GM21381 (cell line): ENCODE measurements at regions not wholly inside any gene's neighbourhood (a gene's known extent, or its start where the extent isn't known, plus 50 kb on each side); places are given as distances from the start of the nearest gene placed in this dataset.
"Not testable (repeated sequence)": the region's sequence is repeated elsewhere in the genome, so short reads cannot be mapped to it uniquely, and the experiment has no call there.

Experiments
- ATAC-seq: cut with Tn5 transposase; IDR thresholded peaks from one replicate; pipeline ENCODE4 v1.9.1; 2021; ENCODE audit warnings: mild to moderate bottlenecking, moderate library complexity; ENCODE audit not compliant: unreplicated experiment

GRCh38 chr6:15164855-15165254, 81.0 kb upstream of the JARID2 start:
- not testable (repeated sequence) for ATAC-seq

DNA sequence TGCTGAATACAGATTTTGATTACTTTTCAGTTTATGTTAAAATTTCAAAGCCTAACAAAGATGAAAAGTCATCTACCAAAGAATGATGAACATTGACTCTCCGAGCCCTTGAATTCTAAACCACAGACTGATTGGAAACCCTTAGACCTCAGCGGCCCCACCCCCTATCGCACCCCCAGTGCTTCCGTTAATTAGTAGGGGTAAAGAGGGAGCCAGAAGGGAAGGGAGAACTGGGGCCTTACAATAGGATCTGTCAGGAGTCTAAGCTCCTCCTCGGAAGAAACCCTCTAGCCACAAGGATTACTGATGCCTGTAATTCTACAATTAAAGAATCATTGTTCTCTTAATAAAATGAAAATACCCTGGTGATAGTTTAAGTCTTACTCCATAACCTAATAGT, 79.7 kb upstream of the JARID2 start:
- ATAC-seq = no peak

DNA sequence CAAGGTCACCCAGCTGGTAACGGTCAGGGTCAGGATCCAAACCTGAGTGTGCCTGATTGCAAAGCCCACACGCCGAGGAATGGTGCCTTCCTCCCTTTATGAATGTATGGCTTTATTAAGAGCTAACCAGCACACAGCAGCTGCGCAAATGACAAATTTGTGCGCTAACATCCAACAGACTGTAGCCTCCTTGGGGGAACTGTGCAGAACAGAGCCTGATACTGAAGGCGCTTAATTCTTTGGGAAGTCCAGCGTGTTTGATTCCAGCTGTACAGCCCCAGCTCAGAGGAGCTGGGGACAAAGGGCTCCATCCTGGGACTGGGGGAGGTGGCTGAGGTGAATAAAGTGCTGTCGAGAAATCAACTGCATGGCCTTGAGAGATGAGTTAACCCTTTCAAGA, 75.7 kb upstream of the JARID2 start:
- ATAC-seq = no peak

DNA sequence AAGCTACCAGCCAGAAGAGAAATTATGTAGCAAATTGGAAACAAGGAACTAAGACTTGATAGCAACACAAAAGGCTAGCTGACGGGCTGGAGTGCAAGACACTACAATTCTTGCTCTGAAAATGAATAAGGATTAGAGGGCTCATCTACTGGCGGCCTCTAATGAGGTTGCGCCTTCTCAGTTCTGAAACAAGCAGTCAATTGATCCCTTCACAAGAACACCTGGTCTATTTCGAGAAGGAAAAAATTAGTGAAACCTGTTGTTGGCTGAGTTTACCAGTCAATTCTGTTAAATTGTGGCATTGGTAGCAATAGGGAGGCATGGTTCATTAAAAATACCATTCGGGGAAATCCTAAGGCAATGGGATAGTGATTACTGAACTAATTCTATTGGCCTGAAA, 74.8 kb upstream of the JARID2 start:
- no peak for ATAC-seq

DNA sequence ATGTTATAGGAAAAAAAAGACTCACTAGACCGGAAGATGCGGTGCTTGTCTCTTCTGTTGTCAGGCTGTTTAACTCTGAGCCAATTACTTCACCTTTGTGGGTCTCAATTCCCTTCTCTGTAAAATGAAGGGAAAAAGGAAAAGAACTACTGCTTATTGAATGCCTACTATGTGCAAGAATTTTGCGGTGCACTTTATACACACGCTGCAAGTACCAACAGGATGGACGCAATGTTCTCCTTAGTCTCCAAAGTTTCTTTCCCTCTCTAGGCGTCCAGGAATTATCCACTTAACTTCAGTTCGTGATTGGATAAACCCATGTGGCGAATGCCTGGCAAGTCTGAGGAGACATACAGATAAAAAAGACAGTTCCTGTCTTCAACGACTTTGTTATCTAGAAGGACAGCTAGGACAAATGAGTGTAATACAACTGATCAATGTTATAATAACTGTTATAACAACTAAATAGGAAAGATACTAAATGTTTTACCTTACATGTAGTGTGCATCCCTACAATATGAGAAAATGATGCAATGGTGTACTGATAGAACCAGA, 69.0 kb upstream of the JARID2 start:
- no peak for ATAC-seq

- no peak for ATAC-seq
These were observed 61.9 kb upstream of the JARID2 start for GRCh38 chr6:15183979-15184378.

DNA sequence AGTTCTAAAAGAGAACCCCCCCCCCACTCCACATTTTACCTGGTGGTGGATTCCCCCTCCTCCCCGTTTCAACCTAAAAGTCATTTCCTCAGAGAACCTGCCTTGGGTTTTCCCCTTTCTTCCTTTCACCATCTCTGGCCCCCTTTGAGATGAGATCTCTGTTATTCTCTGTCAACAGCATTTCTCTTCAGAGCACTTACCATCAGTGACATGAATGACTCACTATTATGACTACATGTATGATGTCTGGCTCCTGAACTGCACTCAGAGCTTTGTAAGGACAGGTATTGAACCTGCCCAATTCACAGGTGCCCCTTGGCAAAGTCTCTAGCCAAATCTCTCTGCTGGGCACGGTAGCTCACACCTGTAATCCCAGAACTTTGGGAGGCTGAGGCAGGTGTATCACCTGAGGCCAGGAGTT, 61.4 kb upstream of the JARID2 start:
- no peak for ATAC-seq

- not testable (repeated sequence) for ATAC-seq
These were observed 60.8 kb upstream of the JARID2 start for GRCh38 chr6:15185111-15185510.

DNA sequence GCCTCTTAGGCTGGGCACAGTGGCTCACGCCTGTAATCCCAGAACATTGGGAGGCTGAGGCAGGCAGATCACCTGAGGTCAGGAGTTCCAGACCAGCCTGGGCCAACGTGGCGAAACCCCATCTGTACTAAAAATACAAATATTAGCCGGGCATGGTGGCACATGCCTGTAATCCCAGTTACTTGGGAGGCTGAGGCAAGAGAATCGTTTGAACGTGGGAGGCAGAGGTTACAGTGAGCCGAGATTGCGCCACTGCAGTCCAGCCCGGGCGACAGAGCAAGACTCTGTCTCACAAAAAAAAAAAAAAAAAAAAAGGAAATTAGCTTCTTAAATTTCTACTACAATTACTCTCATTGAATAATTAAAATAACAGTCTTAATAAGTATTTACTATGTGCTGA, 52.4 kb upstream of the JARID2 start:
- not testable (repeated sequence) for ATAC-seq

DNA sequence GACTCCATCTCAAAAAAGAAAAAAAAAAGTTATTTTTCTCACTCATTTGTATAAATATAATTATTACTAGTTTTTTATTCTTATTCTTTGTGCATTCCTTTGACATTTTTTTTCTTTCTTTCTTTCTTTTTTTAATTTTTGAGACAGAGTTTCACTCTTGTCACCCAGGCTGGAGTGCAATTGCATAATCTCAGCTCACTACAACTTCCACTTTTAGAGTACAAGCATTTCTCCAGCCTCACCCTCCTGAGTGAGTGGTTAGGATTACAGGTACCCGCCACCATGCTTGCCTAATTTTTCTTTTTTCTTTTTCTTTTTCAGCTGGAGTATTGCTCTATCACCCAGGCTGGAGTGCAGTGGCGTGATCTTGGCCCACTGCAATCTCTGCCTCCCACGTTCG, 51.4 kb upstream of the JARID2 start:
- no peak for ATAC-seq
